Body of pancreas (tissue), 4 donors: ENCODE measurements at regions not wholly inside any gene's neighbourhood (a gene's known extent, or its start where the extent isn't known, plus 50 kb on each side); places are given as distances from the start of the nearest gene placed in this dataset.
"Not testable (repeated sequence)": the region's sequence is repeated elsewhere in the genome, so short reads cannot be mapped to it uniquely, and the experiment has no call there.

Experiments
- POLR2A ChIP-seq, 3 donors: fragments of 450-650 bp; IDR thresholded peaks; one replicate each; pipeline ENCODE4 v1.6.1; 2016; ENCODE audit warnings: antibody characterized with exemption in 3 of 3, mild to moderate bottlenecking in 2 of 3
- TF ChIP-seq, protein P1 (sequence below), 7 experiments: fragments of 450-650 bp in 4 of 7; fragments of 200-600 bp in 3 of 7; sonication (generic) in 3 of 7; IDR thresholded peaks; one replicate each; pipeline ENCODE4 v1.5.1; 2016 to 2019; ENCODE audit warnings: antibody characterized with exemption in 7 of 7

DNA sequence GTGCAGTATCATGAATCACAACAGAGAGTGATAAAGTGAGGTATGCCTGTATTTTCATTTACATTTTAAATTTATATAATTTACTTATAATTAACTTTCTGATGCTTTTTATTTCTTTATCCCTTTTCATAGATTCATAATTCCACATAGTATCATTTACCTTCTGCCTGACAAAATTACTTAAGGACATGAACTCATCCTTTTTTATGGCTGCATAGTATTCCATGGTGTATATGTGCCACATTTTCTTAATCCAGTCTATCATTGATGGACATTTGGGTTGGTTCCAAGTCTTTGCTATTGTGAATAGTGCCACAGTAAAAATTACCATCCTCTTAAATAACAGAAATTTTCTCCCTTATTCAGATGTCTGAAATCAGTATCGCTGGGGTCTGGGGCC lies 224.5 kb downstream of the ANKRD7 start:
- TF ChIP-seq, protein P1, sequence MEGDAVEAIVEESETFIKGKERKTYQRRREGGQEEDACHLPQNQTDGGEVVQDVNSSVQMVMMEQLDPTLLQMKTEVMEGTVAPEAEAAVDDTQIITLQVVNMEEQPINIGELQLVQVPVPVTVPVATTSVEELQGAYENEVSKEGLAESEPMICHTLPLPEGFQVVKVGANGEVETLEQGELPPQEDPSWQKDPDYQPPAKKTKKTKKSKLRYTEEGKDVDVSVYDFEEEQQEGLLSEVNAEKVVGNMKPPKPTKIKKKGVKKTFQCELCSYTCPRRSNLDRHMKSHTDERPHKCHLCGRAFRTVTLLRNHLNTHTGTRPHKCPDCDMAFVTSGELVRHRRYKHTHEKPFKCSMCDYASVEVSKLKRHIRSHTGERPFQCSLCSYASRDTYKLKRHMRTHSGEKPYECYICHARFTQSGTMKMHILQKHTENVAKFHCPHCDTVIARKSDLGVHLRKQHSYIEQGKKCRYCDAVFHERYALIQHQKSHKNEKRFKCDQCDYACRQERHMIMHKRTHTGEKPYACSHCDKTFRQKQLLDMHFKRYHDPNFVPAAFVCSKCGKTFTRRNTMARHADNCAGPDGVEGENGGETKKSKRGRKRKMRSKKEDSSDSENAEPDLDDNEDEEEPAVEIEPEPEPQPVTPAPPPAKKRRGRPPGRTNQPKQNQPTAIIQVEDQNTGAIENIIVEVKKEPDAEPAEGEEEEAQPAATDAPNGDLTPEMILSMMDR (IDR thresholded peaks at IDR 0.05) = not testable (repeated sequence)
- not testable (repeated sequence) for TF ChIP-seq POLR2A (IDR thresholded peaks at IDR 0.05)
